GM21786 (cell line): ENCODE measurements at regions not wholly inside any gene's neighbourhood (a gene's known extent, or its start where the extent isn't known, plus 50 kb on each side); places are given as distances from the start of the nearest gene placed in this dataset.
"Not testable (repeated sequence)": the region's sequence is repeated elsewhere in the genome, so short reads cannot be mapped to it uniquely, and the experiment has no call there.

Source experiments
- ATAC-seq: cut with Tn5 transposase; IDR thresholded peaks from one replicate; pipeline ENCODE4 v1.9.1; 2021; ENCODE audit not compliant: unreplicated experiment

GRCh38 chr3:147159141-147159540 is 247.2 kb downstream of the ZIC4 start:
- no peak for ATAC-seq

DNA sequence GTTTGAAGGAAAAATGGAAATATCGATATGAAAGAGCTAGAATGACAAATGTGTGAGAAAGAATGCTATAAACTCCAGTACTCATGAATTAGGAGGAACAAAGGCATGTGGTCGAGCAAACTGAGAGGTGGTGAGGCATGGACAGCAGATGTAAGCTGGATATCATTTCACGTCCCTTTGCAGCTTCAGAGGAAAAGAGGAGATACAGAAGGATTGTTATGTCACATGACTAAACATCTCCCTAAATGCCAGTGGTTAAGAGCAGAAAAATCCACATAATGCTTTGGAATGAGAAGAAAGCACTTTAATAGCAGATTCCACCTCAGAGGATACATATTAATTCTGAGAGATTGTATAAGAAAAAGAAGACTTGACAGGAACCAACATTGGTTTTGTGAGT is 248.7 kb downstream of the ZIC4 start:
- ATAC-seq = no peak

DNA sequence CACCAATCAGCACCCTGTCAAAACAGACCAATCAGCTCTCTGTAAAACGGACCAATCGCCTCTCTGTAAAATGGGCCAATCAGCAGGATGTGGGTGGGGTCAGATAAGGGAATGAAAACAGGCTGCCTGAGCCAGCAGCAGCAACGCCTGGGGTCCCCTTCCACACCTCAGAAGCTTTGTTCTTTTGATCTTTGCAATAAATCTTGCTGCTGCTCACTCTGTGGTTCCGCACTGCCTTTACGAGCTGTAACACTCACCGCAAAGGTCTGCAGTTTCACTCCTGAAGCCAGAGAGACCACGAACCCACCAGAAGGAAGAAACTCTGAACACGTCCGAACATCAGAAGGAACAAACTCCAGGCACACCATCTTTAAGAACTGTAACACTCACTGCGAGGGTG is 251.4 kb downstream of the ZIC4 start:
- not testable (repeated sequence) for ATAC-seq

GRCh38 chr3:147153830-147154539 is 252.4 kb downstream of the ZIC4 start:
- no peak for ATAC-seq

DNA sequence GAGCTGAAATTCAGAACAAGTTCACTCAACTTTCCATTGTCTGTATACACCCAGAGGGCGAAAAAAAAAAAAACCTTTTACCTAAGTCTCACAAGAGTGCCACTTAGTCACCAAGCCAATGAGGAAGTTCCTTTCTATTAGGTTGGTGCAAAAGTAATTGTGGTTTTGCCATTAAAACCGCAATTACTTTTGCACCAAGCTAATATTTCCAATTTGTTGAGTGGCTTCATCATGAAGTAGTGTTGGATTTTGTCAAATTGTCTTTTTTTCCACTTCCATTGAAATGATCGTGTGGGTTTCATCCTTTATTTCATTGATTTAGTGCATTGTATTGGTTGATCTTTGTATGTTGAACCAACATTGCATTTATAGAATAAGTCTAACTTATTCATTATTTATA is 253.9 kb downstream of the ZIC4 start:
- ATAC-seq = no peak

DNA sequence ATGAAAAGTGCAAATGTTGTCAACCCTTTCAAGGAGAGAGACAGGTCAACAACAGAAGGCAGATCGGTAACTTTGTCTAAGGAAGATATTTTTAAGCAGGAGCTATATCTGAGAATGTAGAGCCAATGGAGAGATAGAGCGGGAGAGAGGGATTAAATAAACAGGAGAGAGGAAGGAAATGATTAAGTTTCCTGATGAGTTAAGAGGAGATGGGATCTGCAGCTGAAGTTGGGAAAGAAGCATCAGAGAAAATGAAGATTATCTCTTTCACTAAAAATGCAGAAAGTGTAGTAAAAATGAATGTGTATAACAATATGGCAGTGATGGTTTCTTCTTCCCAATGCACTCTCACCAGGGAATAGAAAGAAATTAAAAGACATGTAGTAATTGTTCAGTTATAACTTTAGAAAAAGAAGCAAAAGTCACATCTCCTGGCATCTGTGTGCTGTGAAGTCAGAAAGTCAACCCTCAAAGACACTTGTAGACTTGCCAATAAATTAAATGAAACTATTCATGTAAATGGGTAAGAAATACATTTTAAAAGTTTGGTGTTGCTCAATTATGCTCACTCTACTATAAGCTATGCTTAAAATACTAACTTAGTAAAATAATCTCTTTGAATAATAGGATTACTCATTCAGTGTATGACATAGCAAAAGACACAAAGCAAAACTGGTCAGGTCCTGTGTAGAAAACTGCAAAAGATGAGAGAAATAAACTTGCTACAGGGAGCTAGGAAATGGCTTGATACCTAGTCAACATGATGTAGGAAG is 264.6 kb downstream of the ZIC4 start:
- no peak for ATAC-seq

DNA sequence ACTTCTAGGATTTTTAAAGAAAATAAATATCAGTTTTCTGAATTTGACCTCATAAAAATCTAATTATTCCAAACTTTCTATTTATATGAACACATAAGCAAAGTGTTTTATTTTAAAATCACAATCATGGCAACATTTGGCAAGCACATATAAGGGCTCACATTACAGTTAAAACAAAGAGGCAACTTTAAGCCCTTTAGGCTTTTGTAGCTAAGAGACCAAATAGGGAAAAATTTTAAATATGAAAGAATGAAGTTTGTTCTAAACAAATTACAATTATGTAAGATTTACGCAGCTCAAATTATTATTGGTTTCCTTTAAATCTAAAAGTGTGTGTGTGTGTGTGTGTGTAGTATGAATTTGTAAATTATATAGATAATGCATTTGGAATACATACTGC is 267.0 kb downstream of the ZIC4 start:
- no peak for ATAC-seq

DNA sequence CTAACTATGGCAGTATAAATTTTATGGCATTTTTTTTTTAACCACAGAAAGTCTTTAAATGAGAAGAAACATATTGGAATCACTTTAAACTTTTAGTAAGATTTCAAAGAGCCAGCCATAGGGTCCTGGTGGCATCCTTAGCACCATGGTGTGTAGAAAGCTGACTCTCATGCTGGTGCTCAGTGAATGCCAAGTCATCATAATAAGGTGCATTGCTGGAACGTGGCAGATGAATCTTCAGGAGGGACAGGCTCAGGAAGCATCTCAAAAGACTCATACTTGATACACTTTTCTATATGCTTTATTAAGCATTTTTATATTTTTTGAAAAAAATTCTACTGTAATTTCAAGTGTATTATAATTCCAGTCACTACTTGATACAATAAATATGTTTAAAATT is 274.2 kb downstream of the ZIC4 start:
- ATAC-seq = no peak

DNA sequence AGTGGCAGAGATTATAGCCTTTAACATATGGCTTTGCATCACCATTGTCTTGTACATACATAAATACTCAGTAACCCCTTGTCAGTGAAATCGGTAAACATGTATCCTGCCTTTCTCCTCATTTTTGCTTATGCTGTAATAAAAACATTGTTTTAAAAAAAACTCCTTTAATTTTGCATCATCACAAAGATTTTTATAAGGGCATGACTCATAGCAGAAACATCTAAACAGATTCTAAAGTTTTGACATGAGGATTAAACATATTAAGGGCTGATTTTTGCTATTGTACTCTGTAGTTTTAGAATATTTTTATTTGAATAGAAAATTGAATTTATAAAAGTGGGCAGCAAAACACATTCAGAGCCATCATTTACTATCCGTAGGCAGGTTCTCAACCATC is 275.9 kb downstream of the ZIC4 start:
- ATAC-seq = no peak

- ATAC-seq = no peak
These were observed 276.7 kb downstream of the ZIC4 start for GRCh38 chr3:147129665-147130064.

- ATAC-seq = no peak
These were observed 284.0 kb downstream of the ZIC4 start for GRCh38 chr3:147122350-147122749.

DNA sequence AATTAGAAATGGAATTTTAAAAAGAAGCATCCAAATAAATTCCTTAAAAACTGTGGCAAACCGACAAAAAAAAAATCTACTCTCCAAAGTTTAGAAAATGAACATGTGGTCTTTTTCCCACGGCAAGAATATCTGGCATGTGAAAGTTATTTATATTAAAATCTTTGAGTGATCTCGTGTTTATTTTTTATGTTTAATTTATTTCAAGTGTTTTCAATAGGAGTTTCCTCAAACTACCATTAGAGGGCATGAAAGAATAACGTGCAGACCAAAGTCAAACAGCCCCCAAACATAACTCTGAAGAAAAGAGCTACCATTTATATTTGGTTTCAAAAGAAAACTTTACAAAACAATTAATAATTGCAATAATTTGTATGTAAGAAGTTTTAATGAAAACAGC is 286.4 kb downstream of the ZIC4 start:
- no peak for ATAC-seq

DNA sequence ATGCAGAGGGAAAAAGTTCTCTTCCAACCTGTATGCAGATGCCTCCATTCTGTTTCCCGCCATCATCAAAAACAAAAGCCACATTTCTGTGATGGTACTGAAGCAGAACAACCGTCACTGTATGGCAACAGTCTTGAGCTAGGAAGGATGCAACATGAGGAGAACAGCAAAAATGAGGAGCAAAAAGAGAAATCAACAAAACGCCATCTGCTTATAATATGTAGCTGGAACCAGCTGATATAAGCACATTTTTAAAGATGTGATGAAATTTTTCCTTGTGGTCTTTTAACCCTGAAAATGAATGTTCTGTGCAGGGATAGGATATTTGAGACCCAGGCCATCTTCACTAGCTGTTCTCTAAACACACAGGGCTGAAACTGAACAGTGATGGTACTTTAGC is 287.0 kb downstream of the ZIC4 start:
- no peak for ATAC-seq

GRCh38 chr3:147118611-147119010 is 287.7 kb downstream of the ZIC4 start:
- ATAC-seq = no peak

GRCh38 chr3:147117631-147118030 is 288.7 kb downstream of the ZIC4 start:
- no peak for ATAC-seq

DNA sequence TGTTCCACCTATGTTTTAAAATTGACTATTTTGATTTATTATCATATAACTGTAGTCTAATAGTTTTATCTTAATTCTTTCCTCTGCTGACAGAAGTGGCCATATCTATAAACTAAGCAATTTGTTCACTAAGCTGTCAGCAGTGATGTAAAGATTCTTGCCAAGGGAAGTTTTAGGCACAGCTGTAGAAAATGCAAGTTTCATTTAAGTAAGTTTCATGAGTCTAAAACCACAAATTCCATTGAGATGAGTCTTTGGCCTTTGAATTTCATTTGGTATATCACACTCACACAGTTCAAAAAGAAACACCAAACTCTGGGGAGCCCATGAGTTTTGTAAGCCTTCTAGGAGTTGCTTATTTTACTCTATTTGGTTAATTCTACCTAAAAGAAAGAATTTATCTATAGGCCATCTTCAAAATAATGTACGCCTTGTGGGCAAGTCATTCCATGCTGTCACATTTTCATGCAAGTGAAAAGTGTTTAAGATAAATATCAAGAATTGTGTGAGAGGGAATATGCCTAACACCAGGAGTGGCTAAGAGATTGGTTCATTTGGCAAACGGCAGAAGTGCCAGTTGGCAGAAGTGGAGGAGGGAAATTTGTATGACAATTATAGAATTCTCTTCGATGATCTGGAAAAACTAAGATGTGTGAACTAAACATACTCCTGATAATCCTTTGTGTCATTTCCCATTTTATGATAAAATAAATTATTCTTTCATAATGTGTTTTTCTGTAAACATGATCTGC is 292.9 kb downstream of the ZIC4 start:
- no peak for ATAC-seq

DNA sequence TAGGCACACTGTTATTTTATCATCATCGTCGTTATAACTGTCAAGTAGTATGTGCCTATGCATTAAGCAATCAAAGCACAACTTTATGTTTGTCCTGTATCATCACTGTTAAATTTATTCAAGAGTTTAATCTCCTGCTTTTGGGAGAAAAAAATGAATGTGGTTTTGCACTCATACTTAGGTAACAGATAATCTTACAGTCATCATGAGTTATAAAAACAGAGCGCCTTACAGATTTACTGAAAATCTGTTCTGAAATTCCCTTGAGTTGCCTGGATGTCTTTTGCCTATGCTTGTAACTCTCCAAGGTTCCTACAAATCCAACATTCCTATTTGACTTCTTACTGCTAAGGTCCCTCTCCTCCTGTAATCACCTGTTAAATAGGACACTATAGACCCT is 307.3 kb downstream of the ZIC4 start:
- ATAC-seq = no peak

GRCh38 chr3:147090461-147090860 is 315.9 kb downstream of the ZIC4 start:
- no peak for ATAC-seq

- no peak for ATAC-seq
These were observed 317.1 kb downstream of the ZIC4 start for GRCh38 chr3:147089286-147089685.

GRCh38 chr3:147059500-147059899 is 346.8 kb downstream of the ZIC4 start:
- ATAC-seq = not testable (repeated sequence)

DNA sequence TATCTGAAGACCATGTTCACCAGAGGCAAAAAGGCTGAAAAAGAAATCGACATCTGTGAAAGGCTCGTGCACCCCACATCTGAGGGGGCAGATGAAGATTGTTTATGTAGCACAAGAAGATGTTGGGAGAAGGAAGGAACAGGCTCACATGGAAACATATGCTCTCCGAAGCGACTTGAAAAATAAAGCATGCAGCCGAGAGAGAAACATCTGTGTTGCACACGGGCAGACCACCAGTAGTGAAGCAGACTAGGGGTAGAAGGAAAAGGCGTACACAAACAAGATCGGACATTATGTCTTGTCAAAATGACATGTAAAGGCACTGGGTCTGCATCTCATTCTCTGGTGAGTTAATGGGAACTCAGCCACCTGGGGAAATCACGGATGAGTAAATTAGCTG is 356.5 kb downstream of the ZIC4 start:
- no peak for ATAC-seq

DNA sequence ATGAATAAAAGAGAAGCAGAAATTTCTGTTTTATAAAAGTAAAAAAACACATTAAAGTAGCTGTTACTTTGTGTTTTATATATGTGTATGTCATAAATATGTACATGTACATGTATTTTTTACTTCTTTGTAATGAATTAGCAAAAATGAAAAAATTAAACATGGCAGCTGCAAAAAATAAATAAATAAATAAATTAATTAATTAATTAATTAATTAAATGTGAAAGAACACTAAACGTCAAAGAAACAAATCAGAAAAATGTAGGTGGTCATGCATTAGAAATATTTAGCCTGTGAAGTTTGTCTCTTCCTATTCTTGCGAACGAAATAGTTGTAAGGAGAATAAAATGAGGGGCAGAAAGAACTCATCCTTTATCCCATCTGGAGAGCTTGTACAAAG is 357.0 kb downstream of the ZIC4 start:
- ATAC-seq = no peak
